CD14-positive monocyte (primary cell): ENCODE measurements at regions not wholly inside any gene's neighbourhood (a gene's known extent, or its start where the extent isn't known, plus 50 kb on each side); places are given as distances from the start of the nearest gene placed in this dataset.

Experiments used
- DNase-seq, 3 donors: peaks; one replicate each; pipeline ENCODE4 v3.0.0-alpha.2; 2011 to 2022
- H2AFZ ChIP-seq: 2 replicates; pipeline ENCODE4 v1.6.0; 2012; ENCODE audit warnings: mild to moderate bottlenecking, low read depth, low read length, inconsistent platforms; ENCODE audit not compliant: insufficient read depth, poor library complexity, severe bottlenecking
- H3K27ac ChIP-seq, 2 donors: 1 replicate in 1 of 2; 2 replicates in 1 of 2; pipeline ENCODE4 v1.5.1; 2012 to 2013; ENCODE audit warnings: low read length in 2 of 2, control low read depth in 1 of 2, inconsistent platforms in 1 of 2, low read depth in 1 of 2, mild to moderate bottlenecking in 1 of 2
- H3K27me3 ChIP-seq, 2 donors: one replicate each; pipeline versions ENCODE4 v1.6.0 to v1.6.1; 2011 to 2013; ENCODE audit warnings: low read length in 2 of 2; ENCODE audit not compliant: control insufficient read depth in 2 of 2, insufficient read depth in 2 of 2
- H3K36me3 ChIP-seq, 2 donors: replicated peaks in 1 of 2; 1 replicate in 1 of 2; 2 replicates in 1 of 2; pipeline versions ENCODE4 v1.5.1 to v1.6.1; 2012 to 2013; ENCODE audit warnings: low read length in 2 of 2, control low read depth in 1 of 2, inconsistent platforms in 1 of 2, mild to moderate bottlenecking in 1 of 2; ENCODE audit not compliant: insufficient read depth in 2 of 2, control insufficient read depth in 1 of 2
- H3K4me1 ChIP-seq, 2 donors: 1 replicate in 1 of 2; 2 replicates in 1 of 2; pipeline versions ENCODE4 v1.5.1 to v1.6.1; 2012 to 2013; ENCODE audit warnings: low read length in 2 of 2, control low read depth in 1 of 2, inconsistent platforms in 1 of 2, mild to moderate bottlenecking in 1 of 2, moderate library complexity in 1 of 2; ENCODE audit not compliant: insufficient read depth in 2 of 2, control insufficient read depth in 1 of 2
- H3K4me2 ChIP-seq: replicated peaks from 2 replicates; pipeline ENCODE3; 2012; ENCODE audit warnings: low read length, moderate library complexity, mild to moderate bottlenecking; ENCODE audit not compliant: poor library complexity, severe bottlenecking; ENCODE audit errors: extremely low read depth
- H3K4me3 ChIP-seq, 3 experiments: fragments of 200-600 bp in 1 of 3; sonication (generic) in 1 of 3; replicated peaks in 1 of 3; 1 replicate in 2 of 3; 2 replicates in 1 of 3; pipeline ENCODE4 v1.5.1; 2011 to 2013; ENCODE audit warnings: low read length in 3 of 3, mild to moderate bottlenecking in 3 of 3, control low read depth in 2 of 3, low read depth in 2 of 3, inconsistent platforms in 1 of 3, moderate library complexity in 1 of 3
- H3K79me2 ChIP-seq: 2 replicates; pipeline ENCODE4 v1.6.0; 2012; ENCODE audit warnings: mild to moderate bottlenecking, control low read depth, inconsistent platforms, low read length, moderate library complexity; ENCODE audit not compliant: insufficient read depth
- H3K9ac ChIP-seq: 2 replicates; pipeline ENCODE4 v1.6.0; 2017; ENCODE audit warnings: low read length, mild to moderate bottlenecking; ENCODE audit not compliant: insufficient read depth, poor library complexity, severe bottlenecking
- H3K9me3 ChIP-seq, 2 donors: replicated peaks in 1 of 2; 1 replicate in 1 of 2; 2 replicates in 1 of 2; pipeline versions ENCODE4 v1.5.1 to v1.6.1; 2012 to 2013; ENCODE audit warnings: low read length in 2 of 2, control low read depth in 1 of 2; ENCODE audit not compliant: control insufficient read depth in 1 of 2, insufficient read depth in 1 of 2
- H4K20me1 ChIP-seq: 2 replicates; pipeline ENCODE4 v1.6.0; 2012; ENCODE audit warnings: mild to moderate bottlenecking, low read length, control low read depth, moderate library complexity; ENCODE audit not compliant: insufficient read depth
- H3K27ac Mint-ChIP-seq, 7 donors: one replicate each; pipeline ENCODE4 v1.8.0; 2020; ENCODE audit warnings: mild to moderate bottlenecking in 7 of 7, mixed read lengths in 7 of 7, moderate library complexity in 6 of 7, inconsistent platforms in 2 of 7
- H3K27me3 Mint-ChIP-seq, 3 donors: one replicate each; pipeline ENCODE4 v1.8.0; 2021 to 2022; ENCODE audit warnings: low read depth in 3 of 3, mild to moderate bottlenecking in 3 of 3, mixed read lengths in 3 of 3, moderate library complexity in 3 of 3, inconsistent platforms in 1 of 3
- H3K36me3 Mint-ChIP-seq, 2 donors: one replicate each; pipeline ENCODE4 v1.8.0; 2020; ENCODE audit warnings: mixed read lengths in 2 of 2, inconsistent platforms in 1 of 2, mild to moderate bottlenecking in 1 of 2
- H3K4me1 Mint-ChIP-seq: one replicate; pipeline ENCODE4 v1.8.0; 2020; ENCODE audit warnings: mild to moderate bottlenecking, mixed read lengths
- H3K4me3 Mint-ChIP-seq, 2 donors: one replicate each; pipeline ENCODE4 v1.8.0; 2020; ENCODE audit warnings: mild to moderate bottlenecking in 2 of 2, mixed read lengths in 2 of 2, moderate library complexity in 1 of 2
- H3K9me3 Mint-ChIP-seq, 7 donors: one replicate each; pipeline ENCODE4 v1.8.0; 2020 to 2022; ENCODE audit warnings: mixed read lengths in 7 of 7, mild to moderate bottlenecking in 6 of 7, moderate library complexity in 6 of 7, inconsistent platforms in 2 of 7
- WGBS: methylation state at CpG from one replicate; pipeline ENCODE4 v1.1.5; 2013; ENCODE audit warnings: missing lambda C conversion rate; ENCODE audit not compliant: insufficient coverage; 5-methylcytosine and 5-hydroxymethylcytosine counted together
- intact Hi-C, 2 donors: fragments of 100-400 bp; cut with micrococcal nuclease; formaldehyde crosslinking; loops; one replicate each; pipeline versions ENCODE4 v1.15.0 to v1.15.1; 2023
- TF ChIP-seq, protein P1 (sequence below): fragments of 200-600 bp; IDR thresholded peaks from one replicate; pipeline ENCODE4 v1.8.0; 2022; ENCODE audit warnings: antibody characterized with exemption, mild to moderate bottlenecking

- H4K20me1 ChIP-seq, result no peaks in the 10 kb centered on the region
- intact Hi-C loops, result no loop called here
- H3K27ac ChIP-seq, result no peak overlapping the region
- TF ChIP-seq, protein P1, sequence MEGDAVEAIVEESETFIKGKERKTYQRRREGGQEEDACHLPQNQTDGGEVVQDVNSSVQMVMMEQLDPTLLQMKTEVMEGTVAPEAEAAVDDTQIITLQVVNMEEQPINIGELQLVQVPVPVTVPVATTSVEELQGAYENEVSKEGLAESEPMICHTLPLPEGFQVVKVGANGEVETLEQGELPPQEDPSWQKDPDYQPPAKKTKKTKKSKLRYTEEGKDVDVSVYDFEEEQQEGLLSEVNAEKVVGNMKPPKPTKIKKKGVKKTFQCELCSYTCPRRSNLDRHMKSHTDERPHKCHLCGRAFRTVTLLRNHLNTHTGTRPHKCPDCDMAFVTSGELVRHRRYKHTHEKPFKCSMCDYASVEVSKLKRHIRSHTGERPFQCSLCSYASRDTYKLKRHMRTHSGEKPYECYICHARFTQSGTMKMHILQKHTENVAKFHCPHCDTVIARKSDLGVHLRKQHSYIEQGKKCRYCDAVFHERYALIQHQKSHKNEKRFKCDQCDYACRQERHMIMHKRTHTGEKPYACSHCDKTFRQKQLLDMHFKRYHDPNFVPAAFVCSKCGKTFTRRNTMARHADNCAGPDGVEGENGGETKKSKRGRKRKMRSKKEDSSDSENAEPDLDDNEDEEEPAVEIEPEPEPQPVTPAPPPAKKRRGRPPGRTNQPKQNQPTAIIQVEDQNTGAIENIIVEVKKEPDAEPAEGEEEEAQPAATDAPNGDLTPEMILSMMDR, result no peak
- peaks cover 0 to 2% of the 10 kb centered on the region in 2 donors for H3K4me1 ChIP-seq
- no peak overlapping the region for H3K27ac Mint-ChIP-seq
- no peak for DNase-seq
- H3K27me3 Mint-ChIP-seq, result peaks cover 0 to 3% (median 1%) of the 10 kb centered on the region in 3 donors
- H3K4me1 Mint-ChIP-seq, result peaks cover 10% of the 10 kb centered on the region
- 100% methylated on average over 1 of the region's 2 CpGs for WGBS
- no peaks in the 10 kb centered on the region for H3K27me3 ChIP-seq
- H3K36me3 Mint-ChIP-seq, result no peaks in the 10 kb centered on the region
- no peak overlapping the region for H3K9ac ChIP-seq
- H3K36me3 ChIP-seq, result no peaks in the 10 kb centered on the region
- peaks cover 0 to 3% (median 0%) of the 10 kb centered on the region in 7 donors for H3K9me3 Mint-ChIP-seq
- no peak overlapping the region for H3K4me3 ChIP-seq
- no peak overlapping the region for H3K4me3 Mint-ChIP-seq
- no peak overlapping the region for H2AFZ ChIP-seq
- no peaks in the 10 kb centered on the region for H3K79me2 ChIP-seq
- H3K4me2 ChIP-seq, result no peak overlapping the region
- H3K9me3 ChIP-seq, result no peaks in the 10 kb centered on the region
These were observed 479.2 kb downstream of the RIT2 start for GRCh38 chr18:42636309-42636708.

GRCh38 chr18:42640160-42640559 lies 475.3 kb downstream of the RIT2 start:
- no peaks in the 10 kb centered on the region for H3K36me3 Mint-ChIP-seq
- no peaks in the 10 kb centered on the region for H3K9me3 ChIP-seq
- H3K27me3 ChIP-seq, result no peaks in the 10 kb centered on the region
- no peaks in the 10 kb centered on the region for H3K79me2 ChIP-seq
- peaks cover 0 to 3% (median 2%) of the 10 kb centered on the region in 3 donors for H3K27me3 Mint-ChIP-seq
- H3K9me3 Mint-ChIP-seq, result peaks cover 0 to 3% (median 0%) of the 10 kb centered on the region in 7 donors
- H3K36me3 ChIP-seq, result no peaks in the 10 kb centered on the region
- H3K4me1 Mint-ChIP-seq, result no peaks in the 10 kb centered on the region
- no peak overlapping the region for H3K27ac Mint-ChIP-seq
- no peaks in the 10 kb centered on the region for H3K4me1 ChIP-seq
- H3K4me3 ChIP-seq, result no peak overlapping the region
- TF ChIP-seq, protein P1, result no peak
- H2AFZ ChIP-seq, result no peak overlapping the region
- no peak for DNase-seq
- intact Hi-C loops, result no loop called here
- H3K4me3 Mint-ChIP-seq, result no peak overlapping the region
- H3K9ac ChIP-seq, result no peak overlapping the region
- H3K4me2 ChIP-seq, result no peak overlapping the region
- no peaks in the 10 kb centered on the region for H4K20me1 ChIP-seq
- H3K27ac ChIP-seq, result no peak overlapping the region
